GM23248 (cell line): ENCODE measurements at regions not wholly inside any gene's neighbourhood (a gene's known extent, or its start where the extent isn't known, plus 50 kb on each side); places are given as distances from the start of the nearest gene placed in this dataset.

Experiments used
- DNase-seq: peaks from one replicate; pipeline ENCODE4 v3.0.0-alpha.2; 2015
- H2AFZ ChIP-seq: fragments of 200-600 bp; sonication (generic); 2 replicates; pipeline ENCODE4 v1.6.1; 2016; ENCODE audit warnings: antibody characterized with exemption
- H3F3A ChIP-seq: fragments of 200-600 bp; sonication (generic); 2 replicates; pipeline ENCODE4 v1.6.1; 2016; ENCODE audit warnings: mild to moderate bottlenecking, antibody characterized with exemption, mixed run types; ENCODE audit not compliant: insufficient read depth
- H3K27ac ChIP-seq: fragments of 200-600 bp; sonication (generic); 2 replicates; pipeline ENCODE4 v1.5.1; 2016; ENCODE audit warnings: mild to moderate bottlenecking
- H3K27me3 ChIP-seq: fragments of 200-600 bp; sonication (generic); replicated peaks from 2 replicates; pipeline ENCODE4 v1.6.1; 2016; ENCODE audit warnings: mild to moderate bottlenecking; ENCODE audit not compliant: insufficient read depth
- H3K36me3 ChIP-seq: fragments of 200-600 bp; sonication (generic); 2 replicates; pipeline ENCODE4 v1.6.1; 2016; ENCODE audit warnings: low read depth, mild to moderate bottlenecking
- H3K4me1 ChIP-seq: fragments of 200-600 bp; sonication (generic); 2 replicates; pipeline ENCODE4 v1.6.1; 2016; ENCODE audit warnings: mild to moderate bottlenecking; ENCODE audit not compliant: insufficient read depth
- H3K4me2 ChIP-seq: fragments of 200-600 bp; sonication (generic); one replicate; pipeline ENCODE4 v1.6.1; 2016; ENCODE audit warnings: mild to moderate bottlenecking; ENCODE audit not compliant: unreplicated experiment
- H3K4me3 ChIP-seq: fragments of 200-600 bp; sonication (generic); 2 replicates; pipeline ENCODE4 v1.5.1; 2016; ENCODE audit warnings: mild to moderate bottlenecking
- H3K79me2 ChIP-seq: fragments of 200-600 bp; sonication (generic); 2 replicates; pipeline ENCODE4 v1.6.1; 2016; ENCODE audit warnings: mild to moderate bottlenecking; ENCODE audit not compliant: insufficient read depth
- H3K9ac ChIP-seq: fragments of 200-600 bp; sonication (generic); 2 replicates; pipeline ENCODE4 v1.6.1; 2016; ENCODE audit warnings: mild to moderate bottlenecking
- H3K9me2 ChIP-seq: fragments of 200-600 bp; sonication (generic); 2 replicates; pipeline ENCODE4 v1.6.1; 2016; ENCODE audit warnings: mixed run types, mild to moderate bottlenecking, moderate library complexity; ENCODE audit not compliant: insufficient read depth
- H3K9me3 ChIP-seq: fragments of 200-600 bp; sonication (generic); one replicate; pipeline ENCODE4 v1.6.1; 2017; ENCODE audit warnings: low read depth
- H4K20me1 ChIP-seq: fragments of 200-600 bp; sonication (generic); 2 replicates; pipeline ENCODE4 v1.6.0; 2016; ENCODE audit not compliant: insufficient read depth
- EZH2 ChIP-seq: fragments of 200-600 bp; sonication (generic); IDR thresholded peaks from 2 replicates; pipeline ENCODE4 v1.6.1; 2018; ENCODE audit warnings: antibody characterized with exemption, mild to moderate bottlenecking; ENCODE audit not compliant: insufficient read depth, poor library complexity, severe bottlenecking
- EZH2phosphoT487 ChIP-seq: fragments of 200-600 bp; sonication (generic); IDR thresholded peaks from 2 replicates; pipeline ENCODE4 v1.6.1; 2018; ENCODE audit warnings: antibody characterized with exemption, moderate library complexity, mild to moderate bottlenecking, low read depth; ENCODE audit not compliant: insufficient read depth
- WGBS, 2 experiments: methylation state at CpG; one replicate each; pipeline ENCODE4 v1.1.6; 2015 to 2017; ENCODE audit warnings: low lambda C conversion rate in 2 of 2, low coverage in 1 of 2; ENCODE audit errors: missing lambda C conversion rate in 2 of 2; 5-methylcytosine and 5-hydroxymethylcytosine counted together
- in situ Hi-C: fragments of 300-500 bp; cut with MboI; formaldehyde crosslinking; loops from 2 replicates; pipeline ENCODE4 v1.15.0; 2020

DNA sequence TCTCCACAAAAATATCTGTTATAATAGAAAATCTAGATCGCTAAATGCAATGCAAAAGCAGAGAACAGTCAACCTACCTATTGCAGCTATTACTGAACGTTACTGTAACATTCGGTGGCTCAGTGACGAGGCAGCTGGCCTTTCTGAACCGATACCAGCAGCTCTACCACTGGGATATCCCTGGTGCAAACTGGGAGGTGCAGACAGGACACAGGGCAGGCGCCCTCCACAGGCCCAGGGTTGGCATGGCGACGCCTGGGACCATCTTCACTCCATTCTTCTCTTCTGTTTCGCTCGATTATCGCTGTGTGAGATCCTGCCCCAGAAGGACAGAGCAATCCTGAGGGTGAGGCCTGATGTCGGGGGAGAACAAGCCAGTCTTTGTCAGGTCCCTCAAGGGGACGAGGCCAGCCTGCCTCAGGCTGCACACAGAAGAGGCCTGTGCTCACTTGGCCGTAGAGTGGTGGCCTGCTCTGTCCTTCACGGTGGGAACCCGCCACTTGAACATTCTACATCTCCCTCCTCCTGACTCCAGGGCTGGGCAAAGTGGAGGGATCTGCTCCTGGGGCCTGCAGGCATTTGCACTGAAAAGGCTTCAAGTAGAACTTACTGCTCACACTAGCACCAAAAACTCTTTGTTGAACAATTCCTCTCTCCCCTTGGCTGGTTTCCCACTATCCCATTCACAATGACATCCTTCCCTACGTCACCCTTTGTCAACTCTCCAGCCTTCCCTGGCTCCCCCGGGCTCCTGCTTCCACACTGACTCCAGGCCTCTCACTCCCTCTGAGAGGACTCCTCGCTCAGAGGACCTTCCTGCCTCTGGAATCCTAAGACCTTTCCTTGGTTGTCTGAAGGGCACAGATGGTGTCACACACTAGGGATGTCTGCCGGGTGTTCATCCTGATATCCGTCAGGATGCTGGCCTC lies 49.7 kb downstream of the CYRIA start:
- in situ Hi-C loops: loop anchor here (10.0 kb wide), 2 partner anchors 139 to 981 kb away; no protein-coding TSS in a partner anchor
- 56 to 62% methylated on average over 21 of the region's 21 CpGs for WGBS, 2 experiments

DNA sequence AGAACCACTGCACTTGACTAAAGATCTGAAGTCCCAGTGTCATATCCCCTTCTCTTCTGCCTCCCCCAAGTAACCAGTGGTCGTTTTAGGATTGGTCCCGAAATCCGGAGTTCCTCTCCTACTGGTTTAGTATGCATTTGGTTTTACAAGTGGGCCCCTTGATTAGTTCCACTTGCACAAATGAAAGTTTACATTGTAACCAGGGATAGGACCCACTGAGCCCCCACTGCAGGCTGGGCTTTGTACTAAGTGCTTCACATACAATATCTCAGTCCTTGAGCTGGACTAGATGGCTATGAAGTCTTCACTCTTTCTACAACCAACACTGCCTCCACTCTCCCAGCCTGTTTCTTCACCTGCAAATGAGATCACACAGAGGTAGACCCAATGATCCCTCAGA lies 50.4 kb downstream of the CYRIA start:
- Histone ChIP-seq H3K27ac (no peak overlapping the region), H3K9me3 (no peaks in the 10 kb centered on the region), H3K79me2 (no peaks in the 10 kb centered on the region), H3K27me3 (peaks cover 14% of the 10 kb centered on the region), H3K4me1 (no peaks in the 10 kb centered on the region), H4K20me1 (no peaks in the 10 kb centered on the region), H3K9me2 (no peaks in the 10 kb centered on the region), H3K4me2 (no peak overlapping the region), H3K9ac (no peak overlapping the region), H2AFZ (no peak overlapping the region), H3K36me3 (no peaks in the 10 kb centered on the region), H3F3A (no peaks in the 10 kb centered on the region), H3K4me3 (no peak overlapping the region)
- no peak for TF ChIP-seq EZH2
- no peak for TF ChIP-seq EZH2phosphoT487
- WGBS, 2 experiments: 59 to 63% methylated on average over 3 of the region's 3 CpGs
- in situ Hi-C loops: loop anchor here (10.0 kb wide), 2 partner anchors 140 to 980 kb away; no protein-coding TSS in a partner anchor
- DNase-seq: no peak

More for the DNA sequence above, 49.7 kb downstream of the CYRIA start:
- Histone ChIP-seq H3K36me3 (no peaks in the 10 kb centered on the region), H2AFZ (no peak overlapping the region), H3K9ac (no peak overlapping the region), H3K4me1 (no peaks in the 10 kb centered on the region), H3K4me2 (no peak overlapping the region), H3K4me3 (no peak overlapping the region), H3F3A (no peaks in the 10 kb centered on the region), H4K20me1 (no peaks in the 10 kb centered on the region), H3K9me2 (no peaks in the 10 kb centered on the region), H3K9me3 (no peaks in the 10 kb centered on the region), H3K79me2 (no peaks in the 10 kb centered on the region), H3K27ac (no peak overlapping the region), H3K27me3 (peaks cover 14% of the 10 kb centered on the region)
- no peak for DNase-seq
- TF ChIP-seq EZH2 (no peak), EZH2phosphoT487 (no peak)

GRCh38 chr2:16614314-16614860 lies 51.2 kb downstream of the CYRIA start:
- H3K4me2 ChIP-seq: no peak overlapping the region
- no peak overlapping the region for H3K9ac ChIP-seq
- no peaks in the 10 kb centered on the region for H3K9me2 ChIP-seq
- no peak overlapping the region for H2AFZ ChIP-seq
- no peak overlapping the region for H3K4me3 ChIP-seq
- H3F3A ChIP-seq: no peaks in the 10 kb centered on the region
- DNase-seq: no peak
- no peak overlapping the region for H3K27ac ChIP-seq
- H4K20me1 ChIP-seq: no peaks in the 10 kb centered on the region
- no peaks in the 10 kb centered on the region for H3K79me2 ChIP-seq
- H3K36me3 ChIP-seq: no peaks in the 10 kb centered on the region
- H3K9me3 ChIP-seq: no peaks in the 10 kb centered on the region
- peaks cover 14% of the 10 kb centered on the region for H3K27me3 ChIP-seq
- TF ChIP-seq EZH2 (no peak), EZH2phosphoT487 (no peak)
- H3K4me1 ChIP-seq: no peaks in the 10 kb centered on the region
- in situ Hi-C loops: loop anchor here (10.0 kb wide), 2 partner anchors 140 to 980 kb away; no protein-coding TSS in a partner anchor
- 44 to 48% methylated on average over 10 of the region's 10 CpGs for WGBS, 2 experiments

DNA sequence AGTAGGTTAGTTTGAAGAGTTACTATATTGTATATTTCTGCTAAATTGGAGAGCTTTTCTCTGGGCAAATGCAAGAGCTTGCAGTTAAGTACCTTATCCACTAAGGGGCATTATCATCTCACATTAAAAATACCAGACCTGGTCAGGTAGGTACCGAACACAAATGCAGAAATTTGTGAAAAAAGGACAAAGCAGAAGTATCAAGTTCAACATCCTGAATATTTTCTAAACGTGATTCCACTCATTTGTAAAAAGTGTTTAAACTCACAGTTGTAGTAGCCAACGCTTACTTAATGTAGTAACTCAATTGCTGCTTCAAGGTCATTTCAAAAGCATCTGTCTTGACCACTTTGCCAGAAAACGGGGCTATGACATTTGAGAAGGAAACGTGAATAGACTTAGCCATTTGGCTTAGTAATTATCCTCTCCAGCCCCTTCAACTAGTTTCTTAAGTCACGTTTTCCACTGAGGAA lies 52.1 kb downstream of the CYRIA start:
- in situ Hi-C loops: loop anchor here (10.0 kb wide), 2 partner anchors 141 to 979 kb away; no protein-coding TSS in a partner anchor
- no peaks in the 10 kb centered on the region for H3F3A ChIP-seq
- H3K4me3 ChIP-seq: no peak overlapping the region
- H3K9me2 ChIP-seq: no peaks in the 10 kb centered on the region
- H4K20me1 ChIP-seq: no peaks in the 10 kb centered on the region
- no peaks in the 10 kb centered on the region for H3K79me2 ChIP-seq
- TF ChIP-seq EZH2phosphoT487: no peak
- no peak for TF ChIP-seq EZH2
- no peaks in the 10 kb centered on the region for H3K4me1 ChIP-seq
- WGBS, 2 experiments: 7 to 12% methylated on average over 6 of the region's 6 CpGs
- H3K9me3 ChIP-seq: no peaks in the 10 kb centered on the region
- H2AFZ ChIP-seq: no peak overlapping the region
- no peaks in the 10 kb centered on the region for H3K36me3 ChIP-seq
- no peak overlapping the region for H3K27ac ChIP-seq
- DNase-seq: peak; percentile 23
- H3K27me3 ChIP-seq: peaks cover 14% of the 10 kb centered on the region
- H3K9ac ChIP-seq: no peak overlapping the region
- no peak overlapping the region for H3K4me2 ChIP-seq
